Endothelial cell (in vitro differentiated cells): ENCODE measurements at regions not wholly inside any gene's neighbourhood (a gene's known extent, or its start where the extent isn't known, plus 50 kb on each side); places are given as distances from the start of the nearest gene placed in this dataset.
"Not testable (repeated sequence)": the region's sequence is repeated elsewhere in the genome, so short reads cannot be mapped to it uniquely, and the experiment has no call there.

Experiments used
- DNase-seq: peaks from one replicate; pipeline ENCODE4 v3.0.0; 2021; ENCODE audit warnings: low spot score
- H3K27ac Mint-ChIP-seq: one replicate; pipeline ENCODE4 v1.8.0; 2021; ENCODE audit warnings: mixed read lengths, inconsistent platforms; ENCODE audit not compliant: unreplicated experiment
- H3K27me3 Mint-ChIP-seq: one replicate; pipeline ENCODE4 v1.8.0; 2021; ENCODE audit warnings: mild to moderate bottlenecking, moderate library complexity, mixed read lengths, inconsistent platforms; ENCODE audit not compliant: unreplicated experiment
- H3K36me3 Mint-ChIP-seq: one replicate; pipeline ENCODE4 v1.8.0; 2021; ENCODE audit warnings: mild to moderate bottlenecking, low read depth, mixed read lengths, inconsistent platforms; ENCODE audit not compliant: unreplicated experiment
- H3K4me1 Mint-ChIP-seq: one replicate; pipeline ENCODE4 v1.8.0; 2021; ENCODE audit warnings: mild to moderate bottlenecking, mixed read lengths, inconsistent platforms; ENCODE audit not compliant: unreplicated experiment
- H3K4me3 Mint-ChIP-seq: one replicate; pipeline ENCODE4 v1.8.0; 2021; ENCODE audit warnings: mild to moderate bottlenecking, mixed read lengths, inconsistent platforms; ENCODE audit not compliant: unreplicated experiment
- H3K9me3 Mint-ChIP-seq: one replicate; pipeline ENCODE4 v1.8.0; 2021; ENCODE audit warnings: mixed read lengths, inconsistent platforms; ENCODE audit not compliant: unreplicated experiment
- CTCF ChIP-seq: fragments of 200-600 bp; sonication (generic); IDR thresholded peaks from one replicate; pipeline ENCODE4 v1.5.0; 2021; ENCODE audit warnings: antibody characterized with exemption; ENCODE audit not compliant: unreplicated experiment

GRCh38 chr13:50167967-50168366 lies 152.7 kb downstream of the KCNRG start:
- no peak for TF ChIP-seq CTCF
- H3K9me3 Mint-ChIP-seq: no peaks in the 10 kb centered on the region
- H3K4me1 Mint-ChIP-seq: no peaks in the 10 kb centered on the region
- no peak overlapping the region for H3K4me3 Mint-ChIP-seq
- peaks cover 2% of the 10 kb centered on the region for H3K27me3 Mint-ChIP-seq
- no peak for DNase-seq
- no peaks in the 10 kb centered on the region for H3K36me3 Mint-ChIP-seq
- H3K27ac Mint-ChIP-seq: no peak overlapping the region

- H3K4me3 Mint-ChIP-seq: no peak overlapping the region
- H3K27ac Mint-ChIP-seq: no peak overlapping the region
- H3K4me1 Mint-ChIP-seq: no peaks in the 10 kb centered on the region
- H3K9me3 Mint-ChIP-seq: no peaks in the 10 kb centered on the region
- H3K27me3 Mint-ChIP-seq: peaks cover 1% of the 10 kb centered on the region
- DNase-seq: no peak
- no peak for TF ChIP-seq CTCF
- no peaks in the 10 kb centered on the region for H3K36me3 Mint-ChIP-seq
Measured at GRCh38 chr13:50168786-50169185, 153.5 kb downstream of the KCNRG start.

GRCh38 chr13:50170447-50171037 lies 155.3 kb downstream of the KCNRG start:
- no peak overlapping the region for H3K27ac Mint-ChIP-seq
- no peak for DNase-seq

GRCh38 chr13:50171590-50172282 lies 156.5 kb downstream of the KCNRG start:
- Mint-ChIP-seq H3K27me3 (peaks cover 1% of the 10 kb centered on the region), H3K4me3 (no peak overlapping the region), H3K9me3 (no peaks in the 10 kb centered on the region), H3K36me3 (no peaks in the 10 kb centered on the region), H3K27ac (no peak overlapping the region), H3K4me1 (no peaks in the 10 kb centered on the region)
- no peak for TF ChIP-seq CTCF
- no peak for DNase-seq

More at GRCh38 chr13:50170447-50171037, 155.3 kb downstream of the KCNRG start:
- Mint-ChIP-seq H3K4me3 (no peak overlapping the region), H3K36me3 (no peaks in the 10 kb centered on the region), H3K4me1 (no peaks in the 10 kb centered on the region), H3K9me3 (no peaks in the 10 kb centered on the region), H3K27me3 (peaks cover 1% of the 10 kb centered on the region)
- TF ChIP-seq CTCF: no peak

- not testable (repeated sequence) for H3K4me3 Mint-ChIP-seq, DNase-seq, H3K9me3 Mint-ChIP-seq, H3K27me3 Mint-ChIP-seq, H3K4me1 Mint-ChIP-seq, H3K27ac Mint-ChIP-seq, H3K36me3 Mint-ChIP-seq
Measured at GRCh38 chr13:50173045-50173444, 157.8 kb downstream of the KCNRG start.
